ENCODE measurements at regions not wholly inside any gene's neighbourhood (a gene's known extent, or its start where the extent isn't known, plus 50 kb on each side); places are given as distances from the start of the nearest gene placed in this dataset.

GRCh38 chr3:72144773-72145505, 360.0 kb upstream of the PROK2 start:
- peaks cover 2% of the 10 kb centered on the region for H3K4me1 Mint-ChIP-seq (ENCODE audit: unreplicated experiment)
- H3K4me3 Mint-ChIP-seq (ENCODE audit: unreplicated experiment), result no peak overlapping the region
- TF ChIP-seq CTCF (IDR thresholded peaks at IDR 0.05), result no peak
- DNase-seq (ENCODE audit: extremely low spot score, unreplicated experiment), result no peak
- no peak overlapping the region for H3K27ac Mint-ChIP-seq (ENCODE audit: unreplicated experiment)
- no peaks in the 10 kb centered on the region for H3K36me3 Mint-ChIP-seq (ENCODE audit: unreplicated experiment)
- H3K9me3 Mint-ChIP-seq (ENCODE audit: unreplicated experiment), result no peaks in the 10 kb centered on the region
- H3K27me3 Mint-ChIP-seq (ENCODE audit: unreplicated experiment), result peaks cover 26% of the 10 kb centered on the region

- no peaks in the 10 kb centered on the region for H3K36me3 Mint-ChIP-seq (ENCODE audit: unreplicated experiment)
- no peak for TF ChIP-seq CTCF (IDR thresholded peaks at IDR 0.05)
- no peak for DNase-seq (ENCODE audit: extremely low spot score, unreplicated experiment)
- H3K9me3 Mint-ChIP-seq (ENCODE audit: unreplicated experiment), result no peaks in the 10 kb centered on the region
- peaks cover 26% of the 10 kb centered on the region for H3K27me3 Mint-ChIP-seq (ENCODE audit: unreplicated experiment)
- no peak overlapping the region for H3K4me3 Mint-ChIP-seq (ENCODE audit: unreplicated experiment)
- H3K4me1 Mint-ChIP-seq (ENCODE audit: unreplicated experiment), result peaks cover 2% of the 10 kb centered on the region
- H3K27ac Mint-ChIP-seq (ENCODE audit: unreplicated experiment), result no peak overlapping the region
Measured at GRCh38 chr3:72143966-72144717, 359.2 kb upstream of the PROK2 start.

GRCh38 chr3:72143322-72143721, 358.4 kb upstream of the PROK2 start:
- H3K27me3 Mint-ChIP-seq (ENCODE audit: unreplicated experiment), result peaks cover 23% of the 10 kb centered on the region
- no peak for DNase-seq (ENCODE audit: extremely low spot score, unreplicated experiment)
- no peak for TF ChIP-seq CTCF (IDR thresholded peaks at IDR 0.05)
- H3K9me3 Mint-ChIP-seq (ENCODE audit: unreplicated experiment), result no peaks in the 10 kb centered on the region
- H3K4me3 Mint-ChIP-seq (ENCODE audit: unreplicated experiment), result no peak overlapping the region
- H3K4me1 Mint-ChIP-seq (ENCODE audit: unreplicated experiment), result peaks cover 2% of the 10 kb centered on the region
- no peak overlapping the region for H3K27ac Mint-ChIP-seq (ENCODE audit: unreplicated experiment)
- H3K36me3 Mint-ChIP-seq (ENCODE audit: unreplicated experiment), result no peaks in the 10 kb centered on the region

- no peak overlapping the region for H3K27ac Mint-ChIP-seq (ENCODE audit: unreplicated experiment)
- no peak overlapping the region for H3K4me3 Mint-ChIP-seq (ENCODE audit: unreplicated experiment)
- no peaks in the 10 kb centered on the region for H3K9me3 Mint-ChIP-seq (ENCODE audit: unreplicated experiment)
- H3K4me1 Mint-ChIP-seq (ENCODE audit: unreplicated experiment), result peaks cover 2% of the 10 kb centered on the region
- H3K36me3 Mint-ChIP-seq (ENCODE audit: unreplicated experiment), result no peaks in the 10 kb centered on the region
- no peak for DNase-seq (ENCODE audit: extremely low spot score, unreplicated experiment)
- TF ChIP-seq CTCF (IDR thresholded peaks at IDR 0.05), result no peak
- peaks cover 30% of the 10 kb centered on the region for H3K27me3 Mint-ChIP-seq (ENCODE audit: unreplicated experiment)
Measured at GRCh38 chr3:72142028-72142427, 357.1 kb upstream of the PROK2 start.

- TF ChIP-seq CTCF (IDR thresholded peaks at IDR 0.05), result no peak
- no peak overlapping the region for H3K27ac Mint-ChIP-seq (ENCODE audit: unreplicated experiment)
- no peak for DNase-seq (ENCODE audit: extremely low spot score, unreplicated experiment)
- peaks cover 2% of the 10 kb centered on the region for H3K4me1 Mint-ChIP-seq (ENCODE audit: unreplicated experiment)
- H3K27me3 Mint-ChIP-seq (ENCODE audit: unreplicated experiment), result peaks cover 35% of the 10 kb centered on the region
- no peaks in the 10 kb centered on the region for H3K9me3 Mint-ChIP-seq (ENCODE audit: unreplicated experiment)
- H3K36me3 Mint-ChIP-seq (ENCODE audit: unreplicated experiment), result no peaks in the 10 kb centered on the region
- H3K4me3 Mint-ChIP-seq (ENCODE audit: unreplicated experiment), result no peak overlapping the region
Measured at GRCh38 chr3:72141264-72141663, 356.3 kb upstream of the PROK2 start.

Measured in osteocyte (in vitro differentiated cells).